HepG2 (cell line): ENCODE measurements at regions not wholly inside any gene's neighbourhood (a gene's known extent, or its start where the extent isn't known, plus 50 kb on each side); places are given as distances from the start of the nearest gene placed in this dataset.
A peak's percentile ranks its signal among the peaks of the same experiment; 100 is the strongest.

Experiments
- ATAC-seq: fragments of 200-7000 bp; cut with Tn5 transposase; 3 replicates; pipeline ENCODE4 v1.9.1; 2020; ENCODE audit warnings: mild to moderate bottlenecking, moderate library complexity
- BruUV-seq: library from RNA; stranded (reverse); fragments of 400-500 nt; replicated peaks from 2 replicates; lab custom pipeline; 2021; lab: Mats Ljungman, UMichigan
- CTCF ChIA-PET: fragments of 300-600 bp; formaldehyde crosslinking; extraction: SDS; loops from one replicate; lab custom pipeline; 2021; ENCODE audit warnings: low total read pairs, inconsistent platforms, low intra/inter-chr PET ratio; lab: Yijun Ruan, JAX
- POLR2A ChIA-PET: fragments of 350-600 bp; sonication (Branson Sonifier 250); formaldehyde crosslinking; loops from one replicate; lab custom pipeline; 2020; ENCODE audit warnings: antibody characterized with exemption, inconsistent platforms; lab: Yijun Ruan, JAX
- DNase-seq: peaks from one replicate; pipeline ENCODE4 v3.0.0-alpha.2; 2015; ENCODE audit warnings: low spot score
- FAIRE-seq: peaks from 3 replicates; lab custom pipeline; 2011; peaks lifted over from hg19 to GRCh38; lab: Jason Lieb, UNC
- H2AFZ ChIP-seq: one replicate; pipeline ENCODE4 v1.6.1; 2011; ENCODE audit warnings: low read length, inconsistent platforms
- H3K27ac ChIP-seq: fragments of 300-600 bp; 3 replicates; pipeline ENCODE4 v1.8.0; 2011; ENCODE audit warnings: mixed run types, mild to moderate bottlenecking, mixed read lengths, low read length, inconsistent platforms; ENCODE audit not compliant: insufficient read depth; ENCODE audit errors: extremely low read length
- H3K27me3 ChIP-seq, 2 experiments: fragments of 200-600 bp in 1 of 2; 2 replicates in 1 of 2; 3 replicates in 1 of 2; pipeline versions ENCODE4 v1.6.0 to v1.8.0; 2011; ENCODE audit warnings: low read length in 2 of 2, mild to moderate bottlenecking in 2 of 2, moderate library complexity in 2 of 2, inconsistent platforms in 1 of 2; ENCODE audit not compliant: insufficient read depth in 2 of 2, control insufficient read depth in 1 of 2
- H3K36me3 ChIP-seq, 2 experiments: fragments of 200-600 bp in 1 of 2; replicated peaks in 1 of 2; 2 replicates in 1 of 2; 3 replicates in 1 of 2; pipeline versions ENCODE4 v1.5.1 to v1.8.0; 2011; ENCODE audit warnings: low read length in 2 of 2, inconsistent platforms in 1 of 2; ENCODE audit not compliant: insufficient read depth in 2 of 2, control insufficient read depth in 1 of 2
- H3K4me1 ChIP-seq: 2 replicates; pipeline ENCODE4 v1.5.1; 2012; ENCODE audit warnings: low read length, inconsistent platforms; ENCODE audit not compliant: insufficient read depth
- H3K4me2 ChIP-seq: 2 replicates; pipeline ENCODE4 v1.6.0; 2011; ENCODE audit warnings: low read depth, low read length, inconsistent platforms
- H3K4me3 ChIP-seq, 3 experiments: fragments of 200-600 bp in 1 of 3; sonication (generic), shearing (Covaris generic) in 1 of 3; replicated peaks in 1 of 3; 2 replicates each; pipeline ENCODE4 v1.5.1; 2011 to 2016; ENCODE audit warnings: low read length in 3 of 3, inconsistent platforms in 2 of 3, low read depth in 2 of 3, mild to moderate bottlenecking in 2 of 3, control low read depth in 1 of 3, mixed read lengths in 1 of 3; ENCODE audit not compliant: insufficient read depth in 1 of 3
- H3K79me2 ChIP-seq: one replicate; pipeline ENCODE4 v1.6.1; 2011; ENCODE audit warnings: low read length, inconsistent platforms; ENCODE audit not compliant: insufficient read depth
- H3K9ac ChIP-seq: 2 replicates; pipeline ENCODE4 v1.6.0; 2011; ENCODE audit warnings: mild to moderate bottlenecking, low read depth, low read length, inconsistent platforms; ENCODE audit not compliant: insufficient read depth
- H3K9me3 ChIP-seq: 2 replicates; pipeline ENCODE4 v1.5.1; 2012; ENCODE audit warnings: mild to moderate bottlenecking, low read length
- H4K20me1 ChIP-seq: 2 replicates; pipeline ENCODE4 v1.6.0; 2011; ENCODE audit warnings: inconsistent platforms, mild to moderate bottlenecking, low read length, moderate library complexity; ENCODE audit not compliant: insufficient read depth
- ATF7 ChIP-seq, 2 experiments: fragments of 450-650 bp in 1 of 2; sonication (generic) in 1 of 2; formaldehyde crosslinking in 1 of 2; IDR thresholded peaks; 2 replicates each; pipeline versions ENCODE4 v1.4.0 to v1.6.1; 2016 to 2020; ENCODE audit warnings: antibody characterized with exemption in 1 of 2, mild to moderate bottlenecking in 1 of 2, missing genetic modification reagents in 1 of 2
- NFIC ChIP-seq: IDR thresholded peaks from 2 replicates; pipeline ENCODE4 v1.6.1; 2012; ENCODE audit warnings: mild to moderate bottlenecking, low read length, inconsistent platforms
- XRCC5 ChIP-seq: fragments of 200-400 bp; formaldehyde crosslinking; optimal IDR thresholded peaks from 2 replicates; pipeline ENCODE3; 2017; ENCODE audit warnings: mild to moderate bottlenecking, low read length
- WGBS: methylation state at CpG from one replicate; pipeline ENCODE4 v1.1.6; 2017; ENCODE audit warnings: low lambda C conversion rate; 5-methylcytosine and 5-hydroxymethylcytosine counted together
- in situ Hi-C: cut with HindIII; loops from 2 replicates; pipeline ENCODE4 v1.10.0; 2017; ENCODE audit warnings: low pct_unique_long_range_greater_than_20kb; ENCODE audit not compliant: extremely low pct_ligation_motif_present
- intact Hi-C: fragments of 100-400 bp; cut with micrococcal nuclease; formaldehyde crosslinking; loops from one replicate; pipeline ENCODE4 v1.10.0; 2022; ENCODE audit not compliant: unreplicated experiment
- TF ChIP-seq, protein P1 (sequence below): sonication (generic); formaldehyde crosslinking; IDR thresholded peaks from 2 replicates; pipeline ENCODE4 v1.5.0; 2020; ENCODE audit warnings: missing genetic modification reagents

GRCh38 chr15:61685534-61685933 is 374.7 kb downstream of the VPS13C start:
- 0% methylated on average over 4 of the region's 4 CpGs for WGBS
- in situ Hi-C loops: no loop called here
- Histone ChIP-seq H3K4me2 (no peak overlapping the region), H2AFZ (no peak overlapping the region), H3K27me3 (no peaks in the 10 kb centered on the region; a peak in 2 of 5 replicates), H3K36me3 (no peaks in the 10 kb centered on the region), H3K79me2 (no peaks in the 10 kb centered on the region), H3K27ac (no peak overlapping the region), H4K20me1 (no peaks in the 10 kb centered on the region), H3K4me3 (no peak overlapping the region), H3K4me1 (no peaks in the 10 kb centered on the region), H3K9me3 (no peaks in the 10 kb centered on the region), H3K9ac (no peak overlapping the region)
- ATAC-seq: no peak
- no TSS peak for BruUV-seq
- ChIA-PET CTCF (no interaction called here), POLR2A (no interaction called here)
- intact Hi-C loops: no loop called here
- TF ChIP-seq NFIC: no peak
- TF ChIP-seq, protein P1, sequence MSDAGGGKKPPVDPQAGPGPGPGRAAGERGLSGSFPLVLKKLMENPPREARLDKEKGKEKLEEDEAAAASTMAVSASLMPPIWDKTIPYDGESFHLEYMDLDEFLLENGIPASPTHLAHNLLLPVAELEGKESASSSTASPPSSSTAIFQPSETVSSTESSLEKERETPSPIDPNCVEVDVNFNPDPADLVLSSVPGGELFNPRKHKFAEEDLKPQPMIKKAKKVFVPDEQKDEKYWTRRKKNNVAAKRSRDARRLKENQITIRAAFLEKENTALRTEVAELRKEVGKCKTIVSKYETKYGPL (CRISPR knock-in tag): no peak
- TF ChIP-seq, all 625 proteins: peak for 0
- FAIRE-seq (no peak), DNase-seq (no peak)

- CTCF ChIA-PET: no interaction called here
- Histone ChIP-seq H4K20me1 (no peaks in the 10 kb centered on the region), H3K36me3 (no peaks in the 10 kb centered on the region), H3K27ac (no peak overlapping the region), H3K4me2 (no peak overlapping the region), H3K27me3 (no peaks in the 10 kb centered on the region; a peak in 2 of 5 replicates), H3K9ac (no peak overlapping the region), H3K79me2 (no peaks in the 10 kb centered on the region), H3K4me1 (no peaks in the 10 kb centered on the region), H3K4me3 (no peak overlapping the region), H2AFZ (no peak overlapping the region), H3K9me3 (no peaks in the 10 kb centered on the region)
- TF ChIP-seq ATF7 (IDR thresholded peaks at IDR 0.05) (0 out of 2 replicates have a peak, but pooled peaks have one; percentile 33), ATF7 (CRISPR knock-in tag; IDR thresholded peaks at IDR 0.05) (no peak), XRCC5 (no peak)
- FAIRE-seq (no peak), DNase-seq (no peak), ATAC-seq (no peak)
- intact Hi-C loops: no loop called here
- POLR2A ChIA-PET: no interaction called here
- 0% methylated on average over 2 of the region's 2 CpGs for WGBS
- BruUV-seq: no TSS peak
- in situ Hi-C loops: no loop called here
Measured at GRCh38 chr15:61684749-61685467, 375.3 kb downstream of the VPS13C start.
